ENCODE measurements at regions not wholly inside any gene's neighbourhood (a gene's known extent, or its start where the extent isn't known, plus 50 kb on each side); places are given as distances from the start of the nearest gene placed in this dataset.

DNA sequence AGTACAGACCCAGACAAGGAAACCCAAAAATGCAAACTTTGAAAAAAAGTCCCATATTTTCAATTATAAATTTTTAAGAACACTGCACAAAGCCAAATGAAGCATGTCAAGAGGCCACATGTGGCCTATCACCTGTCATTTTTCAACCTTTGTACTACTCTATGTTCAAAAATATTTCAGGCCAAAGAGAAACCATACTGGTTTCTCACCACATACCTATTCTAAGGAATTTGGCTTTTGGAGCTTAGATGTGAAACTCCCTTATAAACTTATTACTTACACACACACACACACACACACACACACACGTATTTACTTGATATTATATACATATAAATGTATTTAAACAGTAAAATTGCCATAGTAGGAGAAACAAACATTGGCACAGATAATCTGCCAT lies 338.7 kb downstream of the TXNL1 start:
- TF ChIP-seq POLR2AphosphoS5 (IDR thresholded peaks at IDR 0.05; ENCODE audit: low read depth, low read length) (no peak), POLR2A (IDR thresholded peaks at IDR 0.05; ENCODE audit: low read depth, low read length) (no peak), TAF1 (IDR thresholded peaks at IDR 0.05; ENCODE audit: borderline replicate concordance, low read depth, low read length) (no peak)

Data from GM12892 (cell line).